ENCODE measurements at regions not wholly inside any gene's neighbourhood (a gene's known extent, or its start where the extent isn't known, plus 50 kb on each side); places are given as distances from the start of the nearest gene placed in this dataset.
A peak's percentile ranks its signal among the peaks of the same experiment; 100 is the strongest.

DNA sequence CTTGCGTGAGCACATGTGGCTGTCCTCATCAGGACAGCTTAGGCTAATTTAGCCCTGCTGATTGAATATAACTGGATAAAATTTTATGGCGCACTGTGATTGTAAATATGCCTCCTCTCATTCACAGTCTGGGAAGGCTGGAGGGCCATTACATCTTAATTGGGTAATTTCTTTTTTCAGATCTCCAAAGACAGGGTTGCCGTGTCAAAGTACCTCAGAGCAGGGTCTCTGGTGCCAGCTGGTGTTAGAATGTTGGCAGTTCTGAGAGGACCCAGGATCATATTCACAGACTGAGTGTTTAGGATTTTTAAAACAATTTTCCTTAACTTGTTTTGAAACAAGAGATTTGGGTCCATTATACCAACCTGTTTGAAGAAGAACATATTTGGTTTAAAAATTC lies 455.7 kb upstream of the TLE4 start:
- peak; percentile 84 for DNase-seq

DNA sequence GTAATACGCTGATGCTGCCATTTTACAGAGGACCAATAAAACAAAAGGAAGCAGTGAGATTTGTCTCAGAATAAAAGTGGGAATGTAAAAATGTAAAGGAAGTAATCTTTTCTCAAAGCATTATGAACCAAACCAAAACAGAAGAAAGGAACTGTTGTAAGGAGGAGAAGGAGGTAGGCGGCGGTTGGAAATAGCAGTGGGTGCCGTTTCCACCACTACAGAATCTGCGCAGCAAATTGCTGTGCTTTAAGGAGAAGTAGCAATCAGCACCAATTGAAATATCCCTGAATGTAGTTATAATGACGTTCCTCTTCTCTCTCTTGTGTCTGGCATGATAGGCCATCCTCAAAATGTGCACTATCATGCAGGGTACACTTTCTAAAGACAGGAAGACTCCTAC lies 455.1 kb upstream of the TLE4 start:
- peak; percentile 18 for DNase-seq

DNA sequence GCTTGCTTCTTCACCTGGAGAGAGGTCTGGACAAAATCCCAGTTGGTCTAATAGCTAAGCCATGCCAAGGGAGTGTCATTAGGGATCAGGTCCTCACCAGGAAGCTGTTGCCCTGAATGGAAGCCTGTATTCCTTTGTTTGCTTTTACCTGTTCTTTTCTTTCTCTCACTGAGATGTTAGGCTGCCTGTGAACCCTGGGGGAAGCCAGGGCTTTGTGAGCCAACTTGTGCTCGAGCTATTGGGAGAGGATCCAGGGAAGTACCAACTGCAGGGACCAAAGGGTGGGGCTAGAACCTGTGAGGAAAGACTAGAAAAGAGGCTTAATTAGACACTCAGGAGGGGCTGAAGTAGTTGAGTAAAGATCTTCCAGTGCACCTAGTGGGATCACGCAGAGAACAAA lies 451.2 kb upstream of the TLE4 start:
- no peak for DNase-seq

GRCh38 chr9:79120941-79121340 lies 450.8 kb upstream of the TLE4 start:
- DNase-seq = no peak

- no peak for DNase-seq
These were observed 448.4 kb upstream of the TLE4 start for GRCh38 chr9:79123415-79123814.

DNA sequence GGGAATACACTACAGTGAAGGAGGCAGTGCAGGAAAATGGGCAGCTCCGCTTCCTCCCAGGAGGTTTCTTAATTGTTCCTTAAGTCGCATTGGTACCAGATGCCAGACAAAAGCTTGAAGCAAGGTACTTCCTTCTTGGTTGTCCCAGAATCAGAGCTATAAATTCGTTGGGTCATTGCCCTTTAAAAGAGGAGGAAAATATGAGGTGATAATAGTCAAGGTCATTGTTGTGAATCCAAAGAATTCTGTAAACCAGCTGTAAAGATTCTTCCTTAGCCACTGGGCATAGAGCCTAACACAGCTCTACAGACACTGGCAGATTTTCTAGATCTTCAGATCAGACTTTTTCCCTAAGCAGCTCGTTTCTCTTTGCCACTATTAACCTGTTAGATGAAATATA lies 444.1 kb upstream of the TLE4 start:
- DNase-seq = no peak

- peak; percentile 24 for DNase-seq
These were observed 441.8 kb upstream of the TLE4 start for GRCh38 chr9:79129865-79130480.

GRCh38 chr9:79131246-79131774 lies 440.5 kb upstream of the TLE4 start:
- no peak for DNase-seq

DNA sequence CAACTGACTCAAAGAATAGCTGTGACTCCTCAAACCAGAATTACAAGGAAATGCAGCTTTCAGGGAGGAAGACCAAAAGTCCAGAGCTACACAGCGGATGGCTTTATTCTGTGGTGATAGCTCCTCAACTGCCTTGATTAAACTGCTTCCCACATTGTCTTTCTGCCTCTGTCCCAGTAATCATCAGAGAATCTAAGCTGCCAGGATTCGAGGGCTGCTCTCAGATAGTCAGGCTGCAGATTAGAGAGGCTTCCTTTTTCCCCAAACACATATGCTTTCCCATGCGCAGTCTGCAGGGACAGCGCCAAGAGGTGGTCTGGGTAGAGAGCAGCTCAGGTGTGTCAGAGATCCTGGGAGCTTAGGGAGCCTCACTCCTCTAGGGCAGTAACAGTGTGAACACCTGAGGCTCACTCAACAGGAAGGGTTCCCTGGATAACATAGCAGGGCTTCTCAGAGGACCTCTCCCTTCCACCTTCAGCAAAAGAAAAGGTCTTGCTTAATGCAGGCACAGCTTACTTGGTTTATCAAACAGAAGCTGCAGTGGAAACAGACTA lies 439.9 kb upstream of the TLE4 start:
- DNase-seq = no peak

- peak; percentile 17 for DNase-seq
These were observed 437.1 kb upstream of the TLE4 start for GRCh38 chr9:79134654-79135053.

DNA sequence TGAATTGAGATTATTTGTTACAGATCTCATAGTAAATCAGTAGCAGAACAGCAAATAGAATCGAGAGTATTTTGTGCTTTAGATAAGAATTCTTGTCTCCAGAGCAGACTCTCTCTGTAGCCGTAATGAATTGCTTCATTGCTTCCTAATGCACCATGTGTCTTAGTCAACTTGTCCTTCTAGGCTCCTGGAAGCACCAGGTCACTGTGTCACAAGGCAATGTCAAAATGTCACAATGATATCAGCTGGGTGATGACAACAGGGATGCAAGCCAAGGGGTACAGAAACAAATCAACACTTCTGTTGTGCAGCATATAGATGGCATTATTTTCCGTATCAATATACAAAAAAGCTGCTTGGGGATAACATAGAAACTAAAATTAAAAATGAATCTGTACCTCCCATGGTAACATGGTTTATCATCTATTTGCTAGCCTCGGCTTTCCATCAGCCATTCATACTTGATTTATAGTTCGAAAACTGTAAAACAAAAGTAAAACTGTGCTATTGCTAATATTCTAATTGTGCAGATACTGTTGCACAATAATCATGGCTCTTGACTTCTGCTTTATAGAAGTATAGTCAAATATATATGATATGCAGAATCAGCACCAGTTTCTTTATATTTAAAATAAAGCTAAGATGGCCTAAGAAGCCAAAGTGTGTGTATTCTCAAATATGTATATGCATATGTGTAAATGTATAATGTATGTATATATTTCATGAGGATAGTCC lies 435.9 kb upstream of the TLE4 start:
- DNase-seq = no peak

DNA sequence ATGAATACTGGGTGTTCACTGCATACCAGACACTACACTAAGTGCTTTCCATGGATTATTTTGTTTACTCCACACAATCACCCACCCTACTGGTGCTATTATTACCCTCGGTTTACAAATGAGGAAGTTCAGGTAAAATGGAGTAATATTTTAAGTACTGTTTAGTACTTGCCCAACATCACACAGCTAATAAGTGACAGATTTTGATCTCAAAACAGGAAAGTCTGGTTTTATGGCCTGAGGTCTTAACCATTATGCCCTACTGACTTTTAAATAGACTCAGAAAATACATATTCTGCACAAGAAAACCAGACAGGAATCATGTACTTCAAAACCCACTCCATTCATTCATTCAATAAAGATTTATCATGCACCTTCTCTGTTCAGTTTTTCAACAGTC lies 431.0 kb upstream of the TLE4 start:
- DNase-seq = no peak

DNA sequence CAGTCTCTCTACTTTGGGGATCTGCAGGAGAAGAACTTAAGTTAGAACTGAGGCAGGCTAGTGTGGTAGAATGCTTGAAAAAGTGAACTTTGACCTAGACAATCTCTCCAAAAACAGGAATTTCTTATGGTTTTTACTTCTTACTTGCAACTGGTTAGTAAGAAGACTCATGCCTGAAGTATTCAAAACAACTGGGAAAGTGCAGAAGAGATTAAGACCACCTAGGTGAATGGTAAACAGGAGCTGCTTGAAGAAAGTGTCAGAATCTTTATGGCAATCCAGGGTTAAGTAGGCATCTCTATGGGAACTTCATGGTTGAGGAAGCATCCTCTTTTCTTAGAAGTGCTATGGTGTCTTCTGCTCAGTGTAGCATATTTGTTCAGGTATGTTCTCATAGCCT lies 428.6 kb upstream of the TLE4 start:
- no peak for DNase-seq

GRCh38 chr9:79145442-79145841 lies 426.3 kb upstream of the TLE4 start:
- DNase-seq = no peak

DNA sequence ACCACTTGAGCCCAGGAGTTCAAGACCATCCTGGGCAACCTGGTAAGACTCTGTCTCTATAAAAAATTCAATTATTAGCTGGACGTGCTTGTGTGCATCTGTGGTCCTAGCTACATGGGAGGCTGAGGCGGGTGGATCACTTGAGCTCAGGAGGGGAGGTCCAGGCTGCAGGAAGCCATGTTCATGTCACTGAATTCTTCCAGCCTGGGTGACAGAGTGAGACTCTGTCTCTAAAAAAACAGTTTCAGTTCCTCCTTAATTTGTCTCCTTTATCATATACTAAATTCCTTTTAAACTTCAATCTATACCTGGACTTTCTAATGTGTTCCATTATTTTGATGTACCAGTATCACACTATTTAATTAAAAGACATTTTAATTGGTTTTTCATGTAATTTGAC lies 422.2 kb upstream of the TLE4 start:
- no peak for DNase-seq

GRCh38 chr9:79151791-79152190 lies 420.0 kb upstream of the TLE4 start:
- no peak for DNase-seq

DNA sequence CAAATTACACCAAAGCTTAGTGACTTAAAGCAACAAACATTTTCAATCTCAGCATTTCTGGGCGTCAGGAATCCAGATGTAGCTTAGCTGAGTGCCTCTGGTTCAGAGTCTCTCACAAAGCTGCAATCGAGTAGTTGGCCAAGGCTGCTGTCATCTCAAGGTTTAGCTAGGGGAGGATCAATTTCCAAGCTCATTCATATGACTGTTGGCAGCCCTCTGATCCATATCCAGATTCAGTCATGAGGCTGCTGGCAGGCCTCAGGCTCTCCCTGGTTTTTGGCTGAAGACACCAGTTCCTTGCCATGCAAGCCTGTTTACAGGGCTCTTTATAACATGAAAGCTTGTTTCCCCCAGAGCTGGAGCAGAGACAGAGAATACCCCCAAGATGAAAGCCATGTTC lies 419.5 kb upstream of the TLE4 start:
- DNase-seq = no peak

- no peak for DNase-seq
These were observed 417.0 kb upstream of the TLE4 start for GRCh38 chr9:79154806-79155205.

GRCh38 chr9:79155308-79155707 lies 416.5 kb upstream of the TLE4 start:
- DNase-seq = no peak

DNA sequence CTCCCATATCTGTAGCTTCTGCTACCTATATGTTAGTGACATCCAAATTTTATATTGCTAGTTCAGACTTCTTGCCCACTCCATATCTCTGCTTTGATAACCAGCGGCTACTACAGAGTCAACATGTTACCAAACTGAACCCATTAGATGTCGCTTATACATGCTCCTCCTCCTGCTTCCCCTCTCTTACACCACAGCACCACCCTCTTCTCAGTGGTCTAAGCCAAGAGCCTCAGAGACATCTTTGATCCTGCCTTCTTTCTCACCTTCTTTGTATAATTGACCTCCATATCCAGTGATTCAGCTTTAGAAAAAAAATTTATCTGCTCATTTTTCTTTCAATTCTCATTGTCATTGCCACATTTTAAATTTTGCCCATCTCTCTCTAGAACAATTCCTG lies 408.2 kb upstream of the TLE4 start:
- no peak for DNase-seq

- DNase-seq = no peak
These were observed 407.4 kb upstream of the TLE4 start for GRCh38 chr9:79164406-79164805.

DNA sequence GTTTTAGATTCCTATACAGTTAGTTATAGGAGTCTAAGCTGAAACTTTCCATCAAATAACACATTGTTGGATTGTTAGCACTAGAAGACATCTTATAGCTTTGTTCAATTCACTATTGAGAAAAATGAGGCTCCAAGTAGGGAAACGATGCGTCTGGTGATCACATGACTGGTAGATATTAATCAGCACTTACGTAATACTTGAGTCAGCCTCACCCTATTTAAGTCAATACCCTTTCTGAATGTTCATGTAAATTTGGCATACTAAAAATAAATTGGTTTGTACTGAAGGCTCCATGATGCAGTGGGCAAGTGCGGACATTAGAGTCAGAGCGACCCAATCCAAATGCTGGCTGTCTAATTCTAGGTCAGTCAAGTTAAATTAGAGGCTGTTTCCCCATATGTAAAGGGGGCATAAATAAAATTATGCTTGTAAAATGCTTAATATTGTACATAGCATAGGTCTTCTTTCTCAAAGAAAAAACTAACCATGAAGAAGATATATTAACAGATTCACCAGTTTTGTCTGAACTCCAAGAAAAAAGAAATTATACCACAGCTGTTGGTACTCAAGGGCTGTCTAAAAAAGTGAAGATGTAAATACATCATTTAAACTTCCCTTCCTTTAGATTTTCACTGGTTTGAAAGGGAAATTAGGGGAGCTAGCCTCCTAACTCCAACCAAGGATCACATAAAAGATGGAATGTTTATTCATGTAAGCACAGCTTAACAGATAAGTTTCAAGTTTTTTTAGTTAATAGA lies 406.6 kb upstream of the TLE4 start:
- no peak for DNase-seq

DNA sequence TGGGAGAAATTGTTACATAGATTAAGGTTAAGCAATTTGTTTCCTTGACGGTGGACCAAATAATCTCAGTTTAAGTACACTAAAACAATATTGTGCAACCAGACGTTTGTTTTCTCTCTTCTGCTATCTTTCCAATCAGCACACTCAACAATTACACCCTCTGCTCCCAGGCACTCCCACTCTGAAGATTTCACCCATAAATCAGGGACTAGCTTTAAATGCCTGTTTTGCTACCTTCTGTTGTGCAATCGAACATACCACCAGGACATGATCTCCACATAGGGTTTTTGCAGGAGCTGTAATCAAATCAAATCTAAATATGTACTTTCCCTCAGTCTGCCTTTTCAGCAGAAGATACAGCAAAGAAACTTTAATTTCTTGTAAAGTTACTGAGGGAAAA lies 405.8 kb upstream of the TLE4 start:
- DNase-seq = no peak

GRCh38 chr9:79170643-79171042 lies 401.1 kb upstream of the TLE4 start:
- no peak for DNase-seq
